ENCODE measurements at regions not wholly inside any gene's neighbourhood (a gene's known extent, or its start where the extent isn't known, plus 50 kb on each side); places are given as distances from the start of the nearest gene placed in this dataset.
"Not testable (repeated sequence)": the region's sequence is repeated elsewhere in the genome, so short reads cannot be mapped to it uniquely, and the experiment has no call there.

DNA sequence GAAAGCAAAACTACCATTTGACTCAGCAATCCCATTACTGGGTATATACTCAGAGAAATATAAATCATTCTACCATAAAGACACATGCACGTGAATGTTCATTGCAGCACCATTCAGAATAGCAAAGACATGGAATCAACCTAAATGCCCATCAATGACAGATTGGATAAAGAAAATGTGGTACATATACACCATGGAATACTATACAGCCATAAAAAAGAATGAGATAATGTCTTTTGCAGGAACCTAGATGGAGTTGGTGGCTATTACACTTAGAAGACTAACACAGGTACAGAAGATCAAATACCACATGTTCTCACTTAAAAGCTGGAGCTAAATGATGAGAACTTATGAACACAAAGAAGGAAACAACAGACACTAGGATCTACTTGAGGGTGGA lies 647.1 kb downstream of the MAT2B start:
- H3K4me3 Mint-ChIP-seq; intact Hi-C loops (cut with micrococcal nuclease); CTCF ChIA-PET; H3K36me3 Mint-ChIP-seq; H3K27ac Mint-ChIP-seq; H3K27me3 Mint-ChIP-seq; H3K4me1 Mint-ChIP-seq (ENCODE audit: low read depth); DNase-seq; POLR2A ChIA-PET: not testable (repeated sequence)
- H3K9me3 Mint-ChIP-seq = peaks cover 18% of the 10 kb centered on the region

GRCh38 chr5:164153469-164154172 lies 648.2 kb downstream of the MAT2B start:
- POLR2A ChIA-PET = no interaction called here
- no peak overlapping the region for H3K4me3 Mint-ChIP-seq
- no peaks in the 10 kb centered on the region for H3K36me3 Mint-ChIP-seq
- peaks cover 18% of the 10 kb centered on the region for H3K9me3 Mint-ChIP-seq
- no peaks in the 10 kb centered on the region for H3K27me3 Mint-ChIP-seq
- intact Hi-C loops (cut with micrococcal nuclease) = no loop called here
- CTCF ChIA-PET = no interaction called here
- H3K27ac Mint-ChIP-seq = no peak overlapping the region
- no peaks in the 10 kb centered on the region for H3K4me1 Mint-ChIP-seq (ENCODE audit: low read depth)
- DNase-seq = no peak

DNA sequence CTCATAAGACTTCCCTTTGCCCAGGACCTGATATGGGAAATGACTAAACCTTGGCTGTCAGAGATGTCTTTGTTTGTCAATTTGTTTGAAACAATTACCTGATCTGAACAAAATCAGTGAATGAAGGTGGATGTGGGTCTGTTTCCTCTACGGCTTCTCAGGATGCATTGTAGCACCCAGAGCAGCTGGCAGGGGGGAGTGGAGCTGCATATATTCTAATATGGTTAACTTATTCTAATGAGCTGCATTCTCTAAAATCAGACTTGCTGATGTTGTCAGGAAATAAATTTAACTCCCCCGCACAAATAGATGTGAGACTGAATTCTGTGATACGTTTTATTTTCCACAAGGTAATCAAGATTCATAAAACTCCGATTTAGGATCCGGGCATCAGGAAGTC lies 665.4 kb downstream of the MAT2B start:
- ChIA-PET POLR2A (no interaction called here), CTCF (no interaction called here)
- H3K4me3 Mint-ChIP-seq = no peak overlapping the region
- no peaks in the 10 kb centered on the region for H3K9me3 Mint-ChIP-seq
- DNase-seq = no peak
- no peaks in the 10 kb centered on the region for H3K36me3 Mint-ChIP-seq
- intact Hi-C loops (cut with micrococcal nuclease) = no loop called here
- no peak overlapping the region for H3K27ac Mint-ChIP-seq
- no peaks in the 10 kb centered on the region for H3K4me1 Mint-ChIP-seq (ENCODE audit: low read depth)
- H3K27me3 Mint-ChIP-seq = no peaks in the 10 kb centered on the region

GRCh38 chr5:164175083-164175482 lies 669.7 kb downstream of the MAT2B start:
- Mint-ChIP-seq H3K36me3 (no peaks in the 10 kb centered on the region), H3K27me3 (no peaks in the 10 kb centered on the region), H3K27ac (no peak overlapping the region), H3K4me1 (ENCODE audit: low read depth) (no peaks in the 10 kb centered on the region), H3K4me3 (no peak overlapping the region), H3K9me3 (no peaks in the 10 kb centered on the region)
- intact Hi-C loops (cut with micrococcal nuclease) = no loop called here
- ChIA-PET CTCF (no interaction called here), POLR2A (no interaction called here)
- DNase-seq = no peak

GRCh38 chr5:164179406-164179805 lies 674.0 kb downstream of the MAT2B start:
- DNase-seq = no peak
- Mint-ChIP-seq H3K36me3 (no peaks in the 10 kb centered on the region), H3K27ac (no peak overlapping the region), H3K27me3 (no peaks in the 10 kb centered on the region), H3K4me3 (no peak overlapping the region), H3K4me1 (ENCODE audit: low read depth) (no peaks in the 10 kb centered on the region), H3K9me3 (no peaks in the 10 kb centered on the region)
- POLR2A ChIA-PET = no interaction called here
- intact Hi-C loops (cut with micrococcal nuclease) = no loop called here
- CTCF ChIA-PET = no interaction called here

DNA sequence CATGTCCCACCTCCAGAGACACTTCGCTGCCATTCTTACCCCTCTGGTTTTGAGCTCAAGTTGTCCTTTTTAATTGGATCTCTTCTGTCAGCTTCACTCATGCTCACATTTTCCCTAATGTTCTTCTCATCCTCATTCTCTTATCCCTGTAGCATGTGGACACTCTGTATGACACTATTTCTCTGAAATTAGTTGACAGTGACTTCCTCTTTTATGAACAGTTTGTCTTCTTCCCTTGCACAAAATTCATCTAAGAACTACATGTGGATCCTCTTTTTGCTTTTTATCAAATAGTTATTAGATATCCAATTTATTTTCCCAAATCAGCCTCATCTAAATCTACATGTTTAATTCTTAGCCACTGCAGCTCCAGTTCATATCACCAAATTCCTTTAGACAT lies 676.2 kb downstream of the MAT2B start:
- Mint-ChIP-seq H3K9me3 (no peaks in the 10 kb centered on the region), H3K4me1 (ENCODE audit: low read depth) (no peaks in the 10 kb centered on the region), H3K36me3 (no peaks in the 10 kb centered on the region), H3K27ac (no peak overlapping the region), H3K27me3 (no peaks in the 10 kb centered on the region), H3K4me3 (no peak overlapping the region)
- CTCF ChIA-PET = no interaction called here
- intact Hi-C loops (cut with micrococcal nuclease) = no loop called here
- DNase-seq = no peak
- POLR2A ChIA-PET = no interaction called here

DNA sequence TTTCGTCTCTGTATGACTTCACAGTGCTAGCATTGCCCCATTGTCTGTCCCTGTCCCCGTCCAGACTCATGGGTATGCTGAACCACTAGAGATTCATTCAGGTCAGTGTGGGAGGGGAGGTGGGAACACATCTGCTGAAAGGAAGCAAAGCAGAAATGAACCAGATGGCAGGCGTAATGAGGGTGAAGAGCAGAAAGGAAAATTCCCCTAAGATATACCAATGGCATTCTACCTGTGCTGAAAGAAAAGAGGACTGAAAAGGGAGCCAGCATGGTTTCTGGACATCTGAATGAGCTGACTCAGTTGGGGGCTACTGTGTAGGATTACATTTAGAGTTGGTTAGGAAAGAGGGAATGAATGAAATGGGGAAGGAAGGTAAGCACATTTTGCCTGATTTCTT lies 678.7 kb downstream of the MAT2B start:
- Mint-ChIP-seq H3K27me3 (no peaks in the 10 kb centered on the region), H3K36me3 (no peaks in the 10 kb centered on the region), H3K4me1 (ENCODE audit: low read depth) (no peaks in the 10 kb centered on the region), H3K4me3 (no peak overlapping the region), H3K27ac (no peak overlapping the region), H3K9me3 (no peaks in the 10 kb centered on the region)
- no peak for DNase-seq
- ChIA-PET CTCF (no interaction called here), POLR2A (no interaction called here)
- intact Hi-C loops (cut with micrococcal nuclease) = no loop called here

- intact Hi-C loops (cut with micrococcal nuclease) = no loop called here
- Mint-ChIP-seq H3K9me3 (no peaks in the 10 kb centered on the region), H3K4me3 (no peak overlapping the region), H3K27ac (no peak overlapping the region), H3K27me3 (no peaks in the 10 kb centered on the region), H3K4me1 (ENCODE audit: low read depth) (no peaks in the 10 kb centered on the region), H3K36me3 (no peaks in the 10 kb centered on the region)
- DNase-seq = no peak
- ChIA-PET POLR2A (no interaction called here), CTCF (no interaction called here)
Observed at GRCh38 chr5:164185000-164185399, 679.6 kb downstream of the MAT2B start.

- peaks cover 4% of the 10 kb centered on the region for H3K9me3 Mint-ChIP-seq
- H3K4me1 Mint-ChIP-seq (ENCODE audit: low read depth) = no peaks in the 10 kb centered on the region
- intact Hi-C loops (cut with micrococcal nuclease) = no loop called here
- H3K27me3 Mint-ChIP-seq = no peaks in the 10 kb centered on the region
- ChIA-PET CTCF (no interaction called here), POLR2A (no interaction called here)
- H3K4me3 Mint-ChIP-seq = no peak overlapping the region
- H3K27ac Mint-ChIP-seq = no peak overlapping the region
- DNase-seq = no peak
- no peaks in the 10 kb centered on the region for H3K36me3 Mint-ChIP-seq
Observed at GRCh38 chr5:164186550-164186949, 681.1 kb downstream of the MAT2B start.

- Mint-ChIP-seq H3K4me3 (no peak overlapping the region), H3K4me1 (ENCODE audit: low read depth) (no peaks in the 10 kb centered on the region), H3K9me3 (peaks cover 7% of the 10 kb centered on the region), H3K27me3 (no peaks in the 10 kb centered on the region), H3K36me3 (no peaks in the 10 kb centered on the region), H3K27ac (no peak overlapping the region)
- intact Hi-C loops (cut with micrococcal nuclease) = no loop called here
- DNase-seq = no peak
- CTCF ChIA-PET = no interaction called here
- POLR2A ChIA-PET = no interaction called here
Observed at GRCh38 chr5:164187785-164188184, 682.4 kb downstream of the MAT2B start.

- intact Hi-C loops (cut with micrococcal nuclease) = no loop called here
- Mint-ChIP-seq H3K27me3 (no peaks in the 10 kb centered on the region), H3K4me1 (ENCODE audit: low read depth) (no peaks in the 10 kb centered on the region), H3K4me3 (no peak overlapping the region), H3K9me3 (peaks cover 7% of the 10 kb centered on the region), H3K36me3 (no peaks in the 10 kb centered on the region), H3K27ac (no peak overlapping the region)
- ChIA-PET CTCF (no interaction called here), POLR2A (no interaction called here)
- DNase-seq = no peak
Observed at GRCh38 chr5:164188733-164189148, 683.3 kb downstream of the MAT2B start.

- H3K4me1 Mint-ChIP-seq (ENCODE audit: low read depth) = no peaks in the 10 kb centered on the region
- ChIA-PET POLR2A (no interaction called here), CTCF (no interaction called here)
- H3K27me3 Mint-ChIP-seq = no peaks in the 10 kb centered on the region
- intact Hi-C loops (cut with micrococcal nuclease) = no loop called here
- no peak for DNase-seq
- no peaks in the 10 kb centered on the region for H3K36me3 Mint-ChIP-seq
- H3K4me3 Mint-ChIP-seq = no peak overlapping the region
- no peak overlapping the region for H3K27ac Mint-ChIP-seq
- H3K9me3 Mint-ChIP-seq = peaks cover 10% of the 10 kb centered on the region
Observed at GRCh38 chr5:164191240-164191639, 685.8 kb downstream of the MAT2B start.

DNA sequence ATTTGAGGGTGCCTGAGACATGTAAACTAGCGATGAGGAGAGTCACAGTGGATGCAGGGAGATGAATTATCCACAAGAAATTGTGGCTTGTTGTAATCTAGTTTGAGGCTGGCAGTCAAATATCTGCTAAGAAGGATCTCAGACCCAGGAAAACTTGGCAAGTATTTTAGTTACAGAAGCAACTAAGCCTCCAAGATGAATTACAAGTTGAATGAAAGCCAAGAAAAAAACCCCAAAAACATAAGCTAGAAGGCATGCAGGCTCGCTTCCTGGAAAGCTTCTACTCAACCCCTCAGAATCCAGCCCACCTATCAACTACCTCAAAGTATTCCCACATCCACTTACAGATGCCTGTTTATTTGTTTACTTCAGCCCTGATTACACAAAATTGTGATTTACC lies 696.9 kb downstream of the MAT2B start:
- Mint-ChIP-seq H3K36me3 (no peaks in the 10 kb centered on the region), H3K4me3 (no peak overlapping the region), H3K4me1 (ENCODE audit: low read depth) (no peaks in the 10 kb centered on the region), H3K9me3 (peaks cover 2% of the 10 kb centered on the region), H3K27ac (no peak overlapping the region), H3K27me3 (no peaks in the 10 kb centered on the region)
- intact Hi-C loops (cut with micrococcal nuclease) = no loop called here
- ChIA-PET CTCF (no interaction called here), POLR2A (no interaction called here)
- no peak for DNase-seq
